Retinal pigment epithelial cell (primary cell): ENCODE measurements at regions not wholly inside any gene's neighbourhood (a gene's known extent, or its start where the extent isn't known, plus 50 kb on each side); places are given as distances from the start of the nearest gene placed in this dataset.
"Not testable (repeated sequence)": the region's sequence is repeated elsewhere in the genome, so short reads cannot be mapped to it uniquely, and the experiment has no call there.

ENCODE experiments used
- DNase-seq: peaks from one replicate; pipeline ENCODE4 v3.0.0-alpha.2; 2010; ENCODE audit warnings: low read depth
- H3K4me3 ChIP-seq: 2 replicates; pipeline ENCODE4 v1.5.1; 2011; ENCODE audit warnings: mild to moderate bottlenecking, low read length, control low read depth, moderate library complexity
- TF ChIP-seq, protein P1 (sequence below): conservative IDR thresholded peaks from 2 replicates; pipeline ENCODE4 v1.5.1; 2011; ENCODE audit warnings: low read depth, low read length, control low read depth, inconsistent platforms

DNA sequence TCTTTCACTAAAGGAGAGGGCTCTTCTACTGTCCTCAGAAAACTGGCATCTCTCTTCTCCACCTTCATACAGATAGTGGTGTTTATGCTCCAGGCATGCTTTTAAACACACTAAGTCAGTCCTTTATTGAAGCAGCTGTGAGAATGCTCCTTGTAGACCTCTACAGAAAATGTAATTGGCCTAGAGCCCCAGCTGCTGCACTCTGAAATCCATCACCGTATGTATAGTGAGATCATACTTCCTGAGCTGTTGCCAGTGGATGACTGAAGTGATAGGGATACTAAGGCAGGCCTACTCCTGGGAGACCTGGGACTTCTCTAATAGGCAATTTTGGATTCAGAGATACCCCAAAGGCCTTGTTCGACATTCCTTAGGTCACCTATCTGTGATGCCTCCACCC, 535.4 kb downstream of the RPS29 start:
- no peak overlapping the region for H3K4me3 ChIP-seq
- DNase-seq, result no peak
- TF ChIP-seq, protein P1, sequence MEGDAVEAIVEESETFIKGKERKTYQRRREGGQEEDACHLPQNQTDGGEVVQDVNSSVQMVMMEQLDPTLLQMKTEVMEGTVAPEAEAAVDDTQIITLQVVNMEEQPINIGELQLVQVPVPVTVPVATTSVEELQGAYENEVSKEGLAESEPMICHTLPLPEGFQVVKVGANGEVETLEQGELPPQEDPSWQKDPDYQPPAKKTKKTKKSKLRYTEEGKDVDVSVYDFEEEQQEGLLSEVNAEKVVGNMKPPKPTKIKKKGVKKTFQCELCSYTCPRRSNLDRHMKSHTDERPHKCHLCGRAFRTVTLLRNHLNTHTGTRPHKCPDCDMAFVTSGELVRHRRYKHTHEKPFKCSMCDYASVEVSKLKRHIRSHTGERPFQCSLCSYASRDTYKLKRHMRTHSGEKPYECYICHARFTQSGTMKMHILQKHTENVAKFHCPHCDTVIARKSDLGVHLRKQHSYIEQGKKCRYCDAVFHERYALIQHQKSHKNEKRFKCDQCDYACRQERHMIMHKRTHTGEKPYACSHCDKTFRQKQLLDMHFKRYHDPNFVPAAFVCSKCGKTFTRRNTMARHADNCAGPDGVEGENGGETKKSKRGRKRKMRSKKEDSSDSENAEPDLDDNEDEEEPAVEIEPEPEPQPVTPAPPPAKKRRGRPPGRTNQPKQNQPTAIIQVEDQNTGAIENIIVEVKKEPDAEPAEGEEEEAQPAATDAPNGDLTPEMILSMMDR, result no peak

DNA sequence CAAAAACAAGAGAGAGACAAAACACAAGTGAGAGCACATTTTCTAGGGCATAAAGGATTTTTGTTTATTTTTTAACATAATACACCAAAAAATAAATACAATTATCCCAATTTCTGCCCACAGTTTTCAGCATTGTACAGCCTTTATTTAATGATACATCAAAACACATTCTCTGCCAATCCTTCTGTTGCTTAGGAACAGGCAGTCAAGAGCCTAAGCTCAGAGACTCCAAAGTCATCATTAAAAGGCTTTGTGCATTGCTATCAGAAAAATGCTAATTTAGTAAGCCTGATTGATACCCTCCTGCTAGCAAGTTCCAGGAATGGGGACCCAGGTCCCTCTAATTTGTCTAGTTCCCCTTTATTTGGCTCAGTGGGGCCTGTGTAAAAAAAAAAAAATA, 536.5 kb downstream of the RPS29 start:
- TF ChIP-seq, protein P1, result no peak
- no peak overlapping the region for H3K4me3 ChIP-seq
- DNase-seq, result no peak

DNA sequence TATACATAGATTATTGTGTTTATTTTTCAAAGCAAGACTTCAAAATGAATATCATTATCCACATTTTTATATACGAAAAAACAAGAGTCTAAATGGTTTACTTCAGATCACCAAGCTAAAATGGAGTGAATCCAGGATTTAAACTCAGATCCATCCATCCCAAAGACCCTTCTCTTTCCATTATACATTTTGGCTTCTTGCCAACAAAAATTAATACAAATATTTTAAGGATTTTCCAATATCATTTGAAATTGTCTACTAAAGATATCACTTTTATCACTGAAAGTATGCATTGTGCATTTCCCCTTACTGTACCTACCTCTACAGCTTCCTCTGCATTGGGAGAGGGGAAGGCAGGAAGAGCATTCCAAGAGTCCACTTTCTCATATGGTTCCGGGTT, 541.2 kb downstream of the RPS29 start:
- H3K4me3 ChIP-seq, result no peak overlapping the region
- DNase-seq, result no peak
- TF ChIP-seq, protein P1, result no peak

DNA sequence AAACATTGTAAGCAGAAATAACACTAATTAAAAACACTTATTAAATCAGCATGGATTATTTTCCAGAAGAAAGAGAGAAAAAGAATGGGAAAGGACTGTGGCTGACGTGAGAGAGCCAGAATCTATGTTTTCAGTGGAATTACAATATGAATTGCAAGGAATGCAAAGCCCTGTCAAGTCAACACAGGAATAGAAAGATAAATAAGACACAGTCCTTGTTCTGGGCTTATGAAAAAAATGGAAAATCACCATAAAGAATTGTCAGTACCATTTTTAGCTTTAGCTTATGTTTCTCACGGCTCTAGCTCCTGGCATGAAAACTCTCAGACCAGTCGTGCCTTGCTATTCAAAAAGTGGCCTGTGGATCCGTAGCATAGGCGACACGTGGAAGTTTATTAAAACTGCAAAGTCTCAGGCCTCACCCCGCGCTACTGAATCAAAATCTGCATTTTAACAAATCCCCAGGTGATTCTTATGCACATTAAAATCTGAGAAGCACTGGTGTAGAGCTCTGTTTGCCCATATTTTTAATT, 549.1 kb downstream of the RPS29 start:
- TF ChIP-seq, protein P1, result no peak
- no peak for DNase-seq
- no peak overlapping the region for H3K4me3 ChIP-seq

DNA sequence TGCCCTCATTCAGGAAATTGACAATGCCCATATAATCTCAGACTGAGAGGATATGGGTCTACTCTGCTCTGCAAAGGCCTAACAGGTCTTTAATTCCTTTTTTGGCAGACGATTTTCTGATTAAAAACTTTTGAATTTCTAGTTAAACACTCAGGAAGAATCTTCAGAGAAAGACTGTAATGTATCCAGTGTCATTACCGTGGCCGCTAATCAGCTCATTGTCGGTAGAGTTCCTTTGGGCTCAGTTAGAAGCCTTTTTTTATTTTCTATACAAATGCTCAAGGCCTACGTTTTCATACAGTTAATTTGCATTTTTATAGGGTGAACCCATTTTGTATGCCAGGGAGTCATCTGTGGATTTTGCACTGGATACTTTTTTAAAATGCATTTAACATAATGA, 549.9 kb downstream of the RPS29 start:
- TF ChIP-seq, protein P1, result no peak
- no peak for DNase-seq
- H3K4me3 ChIP-seq, result no peak overlapping the region

DNA sequence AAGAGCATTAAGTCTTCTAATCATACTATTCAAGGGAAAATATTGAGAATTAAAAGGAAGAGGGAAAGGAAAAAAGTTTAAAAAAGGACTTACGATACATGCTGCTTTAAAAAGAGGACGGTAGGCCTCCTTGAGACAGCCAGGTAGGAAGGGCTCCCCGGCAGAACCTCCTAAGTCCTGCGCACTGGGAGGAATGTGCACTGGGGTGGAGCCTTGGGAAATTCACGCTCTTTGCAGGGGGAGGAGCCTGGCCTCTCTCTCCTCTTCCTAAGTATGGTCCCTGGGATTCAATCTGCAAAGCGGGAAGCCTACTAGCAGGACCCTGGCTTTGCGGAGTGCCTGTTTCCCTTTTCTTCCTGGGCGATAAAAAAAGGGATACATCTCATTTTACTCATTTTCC, 553.0 kb downstream of the RPS29 start:
- TF ChIP-seq, protein P1, result no peak
- DNase-seq, result no peak

DNA sequence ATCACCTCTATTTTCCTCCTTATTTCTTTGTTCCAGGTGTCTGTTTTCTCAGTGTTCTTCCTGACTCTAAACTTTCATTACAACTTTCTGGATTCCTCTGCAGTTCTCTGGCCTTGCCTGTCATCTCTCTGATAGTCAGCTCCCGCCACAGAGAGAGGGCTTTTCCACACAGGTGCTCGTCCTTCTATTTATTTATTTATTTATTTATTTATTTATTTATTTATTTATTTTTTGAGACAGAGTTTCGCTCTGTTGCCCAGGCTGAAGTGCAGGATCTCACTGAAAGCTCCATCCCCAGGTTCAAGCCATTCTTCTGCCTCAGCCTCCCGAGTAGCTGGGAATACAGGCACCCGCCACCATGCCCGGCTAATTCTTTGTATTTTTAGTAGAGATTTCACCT, 554.5 kb downstream of the RPS29 start:
- H3K4me3 ChIP-seq, DNase-seq: not testable (repeated sequence)

More for the DNA sequence above, 553.0 kb downstream of the RPS29 start:
- H3K4me3 ChIP-seq, result no peak overlapping the region
